HepG2 (cell line): ENCODE measurements at regions not wholly inside any gene's neighbourhood (a gene's known extent, or its start where the extent isn't known, plus 50 kb on each side); places are given as distances from the start of the nearest gene placed in this dataset.

Source experiments
- ATAC-seq: fragments of 200-7000 bp; cut with Tn5 transposase; 3 replicates; pipeline ENCODE4 v1.9.1; 2020; ENCODE audit warnings: mild to moderate bottlenecking, moderate library complexity
- BruUV-seq: library from RNA; stranded (reverse); fragments of 400-500 nt; replicated peaks from 2 replicates; lab custom pipeline; 2021; lab: Mats Ljungman, UMichigan
- CTCF ChIA-PET: fragments of 300-600 bp; formaldehyde crosslinking; extraction: SDS; loops from one replicate; lab custom pipeline; 2021; ENCODE audit warnings: low total read pairs, inconsistent platforms, low intra/inter-chr PET ratio; lab: Yijun Ruan, JAX
- POLR2A ChIA-PET: fragments of 350-600 bp; sonication (Branson Sonifier 250); formaldehyde crosslinking; loops from one replicate; lab custom pipeline; 2020; ENCODE audit warnings: antibody characterized with exemption, inconsistent platforms; lab: Yijun Ruan, JAX
- DNase-seq: peaks from one replicate; pipeline ENCODE4 v3.0.0-alpha.2; 2015; ENCODE audit warnings: low spot score
- FAIRE-seq: peaks from 3 replicates; lab custom pipeline; 2011; peaks lifted over from hg19 to GRCh38; lab: Jason Lieb, UNC
- H2AFZ ChIP-seq: one replicate; pipeline ENCODE4 v1.6.1; 2011; ENCODE audit warnings: low read length, inconsistent platforms
- H3K27ac ChIP-seq: fragments of 300-600 bp; 3 replicates; pipeline ENCODE4 v1.8.0; 2011; ENCODE audit warnings: mixed run types, mild to moderate bottlenecking, mixed read lengths, low read length, inconsistent platforms; ENCODE audit not compliant: insufficient read depth; ENCODE audit errors: extremely low read length
- H3K27me3 ChIP-seq, 2 experiments: fragments of 200-600 bp in 1 of 2; 2 replicates in 1 of 2; 3 replicates in 1 of 2; pipeline versions ENCODE4 v1.6.0 to v1.8.0; 2011; ENCODE audit warnings: low read length in 2 of 2, mild to moderate bottlenecking in 2 of 2, moderate library complexity in 2 of 2, inconsistent platforms in 1 of 2; ENCODE audit not compliant: insufficient read depth in 2 of 2, control insufficient read depth in 1 of 2
- H3K36me3 ChIP-seq, 2 experiments: fragments of 200-600 bp in 1 of 2; replicated peaks in 1 of 2; 2 replicates in 1 of 2; 3 replicates in 1 of 2; pipeline versions ENCODE4 v1.5.1 to v1.8.0; 2011; ENCODE audit warnings: low read length in 2 of 2, inconsistent platforms in 1 of 2; ENCODE audit not compliant: insufficient read depth in 2 of 2, control insufficient read depth in 1 of 2
- H3K4me1 ChIP-seq: 2 replicates; pipeline ENCODE4 v1.5.1; 2012; ENCODE audit warnings: low read length, inconsistent platforms; ENCODE audit not compliant: insufficient read depth
- H3K4me2 ChIP-seq: 2 replicates; pipeline ENCODE4 v1.6.0; 2011; ENCODE audit warnings: low read depth, low read length, inconsistent platforms
- H3K4me3 ChIP-seq, 3 experiments: fragments of 200-600 bp in 1 of 3; sonication (generic), shearing (Covaris generic) in 1 of 3; replicated peaks in 1 of 3; 2 replicates each; pipeline ENCODE4 v1.5.1; 2011 to 2016; ENCODE audit warnings: low read length in 3 of 3, inconsistent platforms in 2 of 3, low read depth in 2 of 3, mild to moderate bottlenecking in 2 of 3, control low read depth in 1 of 3, mixed read lengths in 1 of 3; ENCODE audit not compliant: insufficient read depth in 1 of 3
- H3K79me2 ChIP-seq: one replicate; pipeline ENCODE4 v1.6.1; 2011; ENCODE audit warnings: low read length, inconsistent platforms; ENCODE audit not compliant: insufficient read depth
- H3K9ac ChIP-seq: 2 replicates; pipeline ENCODE4 v1.6.0; 2011; ENCODE audit warnings: mild to moderate bottlenecking, low read depth, low read length, inconsistent platforms; ENCODE audit not compliant: insufficient read depth
- H3K9me3 ChIP-seq: 2 replicates; pipeline ENCODE4 v1.5.1; 2012; ENCODE audit warnings: mild to moderate bottlenecking, low read length
- H4K20me1 ChIP-seq: 2 replicates; pipeline ENCODE4 v1.6.0; 2011; ENCODE audit warnings: inconsistent platforms, mild to moderate bottlenecking, low read length, moderate library complexity; ENCODE audit not compliant: insufficient read depth
- DNMT3B ChIP-seq: conservative IDR thresholded peaks from 2 replicates; pipeline ENCODE4 v1.6.1; 2016; ENCODE audit warnings: missing biosample characterization, control low read depth
- GPN1 ChIP-seq: sonication (generic); formaldehyde crosslinking; IDR thresholded peaks from 2 replicates; pipeline ENCODE4 v1.5.1; 2020; ENCODE audit warnings: missing genetic modification reagents, borderline replicate concordance
- ISX ChIP-seq: sonication (generic); formaldehyde crosslinking; conservative IDR thresholded peaks from 2 replicates; pipeline ENCODE4 v1.5.0; 2020; ENCODE audit warnings: missing genetic modification reagents
- NFE2L1 ChIP-seq: sonication (generic); formaldehyde crosslinking; IDR thresholded peaks from 2 replicates; pipeline ENCODE4 v1.4.0; 2020; ENCODE audit warnings: missing genetic modification reagents, mild to moderate bottlenecking, borderline replicate concordance
- NR0B2 ChIP-seq: sonication (generic); formaldehyde crosslinking; IDR thresholded peaks from 2 replicates; pipeline ENCODE4 v1.4.0; 2020; ENCODE audit warnings: mild to moderate bottlenecking, missing genetic modification reagents
- ONECUT2 ChIP-seq: sonication (generic); formaldehyde crosslinking; IDR thresholded peaks from 2 replicates; pipeline ENCODE4 v1.4.0; 2020; ENCODE audit warnings: missing genetic modification reagents
- RERE ChIP-seq: IDR thresholded peaks from 2 replicates; pipeline ENCODE4 v1.6.1; 2016; ENCODE audit warnings: low read depth, missing genetic modification reagents, missing compliant biosample characterization
- TCF12 ChIP-seq, 2 experiments: fragments of 450-650 bp in 1 of 2; sonication (generic) in 1 of 2; formaldehyde crosslinking in 1 of 2; IDR thresholded peaks; 2 replicates each; pipeline versions ENCODE4 v1.6.1 to v1.8.0; 2017 to 2022; ENCODE audit warnings: antibody characterized with exemption in 1 of 2, mild to moderate bottlenecking in 1 of 2, missing genetic modification reagents in 1 of 2, moderate library complexity in 1 of 2
- ZFP41 ChIP-seq: sonication (generic); formaldehyde crosslinking; IDR thresholded peaks from 2 replicates; pipeline ENCODE4 v1.4.0; 2020; ENCODE audit warnings: mild to moderate bottlenecking, missing genetic modification reagents, borderline replicate concordance
- ZNF136 ChIP-seq: sonication (generic); formaldehyde crosslinking; IDR thresholded peaks from 2 replicates; pipeline ENCODE4 v1.8.1; 2022; ENCODE audit warnings: low read depth, mild to moderate bottlenecking, moderate library complexity, missing genetic modification reagents
- ZNF329 ChIP-seq: sonication (generic); formaldehyde crosslinking; IDR thresholded peaks from 2 replicates; pipeline ENCODE4 v1.9.0; 2021; ENCODE audit warnings: low read depth, mild to moderate bottlenecking, missing genetic modification reagents
- ZNF335 ChIP-seq: sonication (generic); formaldehyde crosslinking; IDR thresholded peaks from 2 replicates; pipeline ENCODE4 v1.4.0; 2020; ENCODE audit warnings: missing genetic modification reagents
- ZNF577 ChIP-seq: sonication (generic); formaldehyde crosslinking; IDR thresholded peaks from 2 replicates; pipeline ENCODE4 v1.4.0; 2020; ENCODE audit warnings: mild to moderate bottlenecking, low read depth, missing genetic modification reagents, borderline replicate concordance
- ZNF678 ChIP-seq: sonication (generic); formaldehyde crosslinking; IDR thresholded peaks from 2 replicates; pipeline ENCODE4 v1.4.0; 2020; ENCODE audit warnings: mild to moderate bottlenecking, missing genetic modification reagents
- WGBS: methylation state at CpG from one replicate; pipeline ENCODE4 v1.1.6; 2017; ENCODE audit warnings: low lambda C conversion rate; 5-methylcytosine and 5-hydroxymethylcytosine counted together
- in situ Hi-C: cut with HindIII; loops from 2 replicates; pipeline ENCODE4 v1.10.0; 2017; ENCODE audit warnings: low pct_unique_long_range_greater_than_20kb; ENCODE audit not compliant: extremely low pct_ligation_motif_present
- intact Hi-C: fragments of 100-400 bp; cut with micrococcal nuclease; formaldehyde crosslinking; loops from one replicate; pipeline ENCODE4 v1.10.0; 2022; ENCODE audit not compliant: unreplicated experiment

GRCh38 chr2:130264501-130264900 lies 66.3 kb upstream of the TUBA3E start:
- no peak overlapping the region for H2AFZ ChIP-seq
- no peaks in the 10 kb centered on the region for H3K79me2 ChIP-seq
- H3K9me3 ChIP-seq, result no peaks in the 10 kb centered on the region
- CTCF ChIA-PET, result no interaction called here
- FAIRE-seq (no peak), DNase-seq (no peak), ATAC-seq (no peak)
- POLR2A ChIA-PET, result no interaction called here
- BruUV-seq, result no TSS peak
- no peaks in the 10 kb centered on the region for H4K20me1 ChIP-seq
- no peak overlapping the region for H3K4me3 ChIP-seq
- peaks cover 6 to 62% of the 10 kb centered on the region in 2 experiments; a peak in 4 of 5 replicates for H3K27me3 ChIP-seq
- no peaks in the 10 kb centered on the region for H3K36me3 ChIP-seq
- no peak overlapping the region for H3K27ac ChIP-seq
- no peak for TF ChIP-seq ZNF678 (CRISPR knock-in tag)
- no peak for TF ChIP-seq GPN1
- TF ChIP-seq NFE2L1 (CRISPR knock-in tag), result no peak
- no peak for TF ChIP-seq ISX (CRISPR knock-in tag)
- TF ChIP-seq ZNF136, result no peak
- H3K4me2 ChIP-seq, result no peak overlapping the region
- no peak overlapping the region for H3K9ac ChIP-seq
- H3K4me1 ChIP-seq, result no peaks in the 10 kb centered on the region
- in situ Hi-C loops (no loop called here), intact Hi-C loops (no loop called here)
- WGBS, result 6% methylated on average over 5 of the region's 5 CpGs

- intact Hi-C loops (no loop called here), in situ Hi-C loops (no loop called here)
- H3K9me3 ChIP-seq, result no peaks in the 10 kb centered on the region
- ChIA-PET CTCF (no interaction called here), POLR2A (no interaction called here)
- H2AFZ ChIP-seq, result no peak overlapping the region
- H3K27ac ChIP-seq, result no peak overlapping the region
- no peaks in the 10 kb centered on the region for H3K36me3 ChIP-seq
- no peaks in the 10 kb centered on the region for H4K20me1 ChIP-seq
- H3K79me2 ChIP-seq, result no peaks in the 10 kb centered on the region
- H3K4me3 ChIP-seq, result no peak overlapping the region
- H3K4me2 ChIP-seq, result no peak overlapping the region
- FAIRE-seq, result no peak
- H3K4me1 ChIP-seq, result no peaks in the 10 kb centered on the region
- no peak for ATAC-seq
- H3K9ac ChIP-seq, result no peak overlapping the region
- peaks cover 6 to 66% of the 10 kb centered on the region in 2 experiments for H3K27me3 ChIP-seq
- no peak for DNase-seq
- 0% methylated on average over 1 of the region's 7 CpGs for WGBS
- BruUV-seq, result no TSS peak
- TF ChIP-seq RERE (CRISPR knock-in tag) (no peak), ZNF329 (CRISPR knock-in tag) (no peak), ZFP41 (CRISPR knock-in tag) (no peak), ZNF335 (CRISPR knock-in tag) (no peak), NR0B2 (CRISPR knock-in tag) (no peak), ZNF577 (CRISPR knock-in tag) (no peak), DNMT3B (CRISPR knock-in tag) (no peak), ONECUT2 (CRISPR knock-in tag) (no peak), TCF12 (IDR thresholded peaks at IDR 0.05) (no peak), TCF12 (CRISPR knock-in tag; IDR thresholded peaks at IDR 0.05) (no peak)
These were observed 65.8 kb upstream of the TUBA3E start for GRCh38 chr2:130264046-130264445.
